A204.1 (cell line): ENCODE measurements at regions not wholly inside any gene's neighbourhood (a gene's known extent, or its start where the extent isn't known, plus 50 kb on each side); places are given as distances from the start of the nearest gene placed in this dataset.
"Not testable (repeated sequence)": the region's sequence is repeated elsewhere in the genome, so short reads cannot be mapped to it uniquely, and the experiment has no call there.

Source experiments
- FAIRE-seq: peaks from 2 replicates; lab custom pipeline; 2012; peaks lifted over from hg19 to GRCh38; lab: Jason Lieb, UNC

- no peak for FAIRE-seq
Observed at GRCh38 chr2:52429740-52430139, 1337.9 kb upstream of the CHAC2 start.

DNA sequence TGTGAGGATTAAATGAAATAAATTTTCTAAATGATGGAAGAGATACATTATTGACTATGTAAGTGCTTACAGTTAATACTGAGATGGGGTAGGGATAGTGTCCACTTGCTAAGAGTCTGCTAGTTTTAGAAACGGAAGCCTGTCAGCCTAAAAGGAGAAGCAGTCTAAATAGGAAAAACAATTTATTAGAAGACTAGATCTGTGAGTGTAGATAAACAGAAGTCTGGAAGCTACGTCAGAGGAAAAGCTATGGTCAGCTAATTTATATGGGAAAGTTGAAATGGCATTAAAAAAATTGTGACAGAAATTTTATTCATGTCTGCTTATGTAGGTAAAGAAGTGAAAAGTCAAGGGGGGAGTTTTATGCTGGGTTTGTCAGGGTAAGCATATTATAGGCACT, 1338.4 kb upstream of the CHAC2 start:
- FAIRE-seq, result no peak

- FAIRE-seq, result no peak
Observed at GRCh38 chr2:52428224-52428623, 1339.4 kb upstream of the CHAC2 start.

DNA sequence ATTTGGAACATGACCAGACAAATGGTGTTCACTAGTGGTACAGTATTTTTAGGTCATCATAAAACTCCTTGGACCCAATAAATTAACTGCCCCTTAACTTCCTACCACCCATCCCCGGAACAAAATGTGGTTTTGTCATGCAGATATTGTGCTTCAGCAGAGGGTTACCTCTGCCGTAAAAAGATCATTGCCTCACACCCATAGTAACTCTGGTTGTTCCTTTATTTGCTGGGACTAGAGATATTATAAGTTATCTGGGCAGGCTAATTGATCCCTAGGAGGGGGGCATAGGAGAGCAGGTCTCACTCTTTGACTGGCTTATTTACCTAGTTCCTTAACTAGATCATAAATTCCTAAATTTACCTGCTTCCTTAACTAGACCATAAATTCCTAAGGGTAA, 1343.9 kb upstream of the CHAC2 start:
- no peak for FAIRE-seq

DNA sequence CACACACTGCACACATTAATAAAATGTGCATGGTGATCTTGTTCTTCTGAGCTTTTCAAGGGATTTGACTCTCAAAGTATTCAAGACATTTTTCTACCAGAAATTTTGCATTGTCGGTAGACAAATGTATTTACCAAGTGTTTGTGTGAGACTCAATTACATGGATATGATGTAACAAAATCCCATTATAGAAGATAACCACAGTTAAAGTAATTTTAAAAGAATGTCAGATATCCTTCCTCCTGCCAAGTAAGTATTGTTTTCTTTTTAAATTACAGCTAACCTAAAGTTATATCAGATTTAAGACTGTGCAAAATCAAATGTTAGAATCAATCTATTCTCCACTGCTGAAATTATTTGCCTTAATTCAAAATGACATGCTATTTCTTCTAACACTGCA, 1344.5 kb upstream of the CHAC2 start:
- FAIRE-seq, result no peak

GRCh38 chr2:52416340-52416739, 1351.3 kb upstream of the CHAC2 start:
- no peak for FAIRE-seq

DNA sequence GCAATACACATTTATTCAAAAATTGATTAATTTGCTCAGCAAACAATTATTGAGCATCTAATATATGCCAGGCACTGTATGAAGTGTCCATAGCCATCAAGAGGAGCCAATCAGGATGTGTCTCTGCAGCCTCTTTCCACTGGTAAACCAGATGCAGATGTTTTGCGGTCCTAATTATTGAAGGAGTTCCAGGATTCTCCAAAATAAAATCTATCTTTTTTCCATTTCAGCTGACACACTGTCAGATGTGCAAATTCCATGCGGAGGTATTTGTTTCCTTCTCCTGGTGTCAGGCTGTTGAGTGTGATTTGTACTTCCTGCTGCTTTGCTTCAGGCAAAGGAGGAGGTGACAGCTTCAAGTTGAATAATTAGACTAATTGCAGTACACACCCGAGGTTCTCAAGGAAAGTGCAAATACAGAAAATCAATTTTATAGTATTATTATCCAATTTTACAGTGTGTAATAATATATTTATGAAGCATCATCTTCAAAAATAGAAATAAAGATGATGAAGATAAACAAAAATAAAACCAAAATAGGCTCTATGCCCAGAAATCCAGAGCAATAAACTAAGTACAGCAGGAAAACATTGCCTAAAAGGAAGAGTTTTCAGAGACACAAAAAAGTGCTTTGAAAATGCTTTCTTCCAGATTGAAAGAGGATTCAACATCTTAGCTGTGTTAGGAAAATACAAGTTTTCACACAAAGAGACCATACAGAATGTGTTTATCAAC, 1352.9 kb upstream of the CHAC2 start:
- FAIRE-seq, result no peak

- not testable (repeated sequence) for FAIRE-seq
Observed at GRCh38 chr2:52409308-52410118, 1358.1 kb upstream of the CHAC2 start.

DNA sequence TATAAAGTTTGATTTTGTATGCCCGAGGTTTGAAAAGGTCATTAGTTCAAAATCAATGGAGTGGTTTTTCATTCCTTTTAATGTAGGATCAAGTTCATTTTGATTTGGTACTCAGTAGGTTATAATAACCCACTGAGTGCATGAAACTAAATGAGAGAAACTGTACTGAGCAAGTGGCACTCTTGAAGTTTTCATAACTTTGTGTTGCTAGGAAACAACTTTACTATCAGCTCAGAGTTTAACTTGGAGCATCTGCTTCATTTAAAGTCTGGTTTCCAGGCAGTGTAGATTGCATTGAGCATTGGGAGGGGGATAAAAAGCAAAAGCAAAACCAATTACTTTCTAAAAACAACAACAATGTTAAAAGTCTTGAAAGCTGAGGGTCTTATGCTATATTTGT, 1361.6 kb upstream of the CHAC2 start:
- no peak for FAIRE-seq

GRCh38 chr2:52404866-52405265, 1362.7 kb upstream of the CHAC2 start:
- no peak for FAIRE-seq

DNA sequence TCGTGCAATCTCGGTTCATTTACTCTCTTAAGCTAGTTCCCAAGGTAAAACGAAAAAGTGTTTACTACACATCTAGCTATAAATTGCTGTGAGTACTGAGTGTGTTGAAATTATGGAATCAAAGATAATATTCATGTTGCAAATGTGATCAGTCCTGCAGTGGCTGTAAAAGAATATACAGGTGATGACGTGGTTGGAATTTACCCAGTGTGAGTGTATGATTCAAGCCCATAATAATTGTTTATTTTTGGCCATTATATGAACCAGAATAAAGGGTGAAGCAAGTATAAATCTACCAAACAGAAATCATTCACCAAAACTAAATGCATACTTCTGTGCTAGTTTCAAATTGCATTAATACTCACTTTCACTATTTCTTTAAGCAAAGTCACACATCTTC, 1363.6 kb upstream of the CHAC2 start:
- FAIRE-seq, result no peak

DNA sequence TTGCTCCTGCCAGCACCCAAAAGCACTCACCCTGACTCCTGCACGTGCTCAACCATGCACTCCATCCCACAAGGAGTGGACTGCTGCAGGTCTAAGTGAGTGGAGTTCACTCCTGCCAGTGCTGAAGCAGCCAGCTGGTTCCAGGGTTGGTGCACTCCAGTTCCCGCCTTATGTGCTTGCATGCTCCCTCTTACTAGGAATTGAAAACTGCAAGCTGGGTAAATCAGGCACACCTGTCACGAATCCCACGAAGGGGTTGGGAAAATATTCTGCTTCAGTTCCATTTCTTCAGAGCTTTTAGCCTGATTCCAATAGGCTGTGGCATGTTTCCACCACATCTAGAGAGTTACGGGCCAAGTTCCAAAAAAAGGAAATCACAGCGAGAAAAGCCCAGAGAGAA, 1365.5 kb upstream of the CHAC2 start:
- FAIRE-seq, result no peak

DNA sequence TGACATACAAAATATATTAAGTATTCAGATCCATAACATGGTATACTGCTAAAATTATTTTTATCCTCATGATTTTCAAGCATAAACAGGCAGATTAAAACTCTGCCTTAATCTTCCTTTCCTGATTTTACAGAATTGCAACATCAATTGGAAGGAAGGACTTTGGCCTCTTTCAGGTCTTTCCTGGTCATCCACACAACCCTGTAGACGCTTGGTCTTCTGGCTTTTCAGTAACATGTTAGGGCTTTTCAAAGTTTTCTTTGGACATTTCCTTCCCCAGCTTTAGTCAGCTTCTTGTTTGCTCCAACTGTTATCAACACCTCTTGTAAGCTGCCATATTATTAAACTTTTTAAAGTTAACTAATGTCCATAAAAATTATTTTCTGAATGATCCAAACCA, 1364.9 kb upstream of the NRXN1 start:
- FAIRE-seq, result no peak

DNA sequence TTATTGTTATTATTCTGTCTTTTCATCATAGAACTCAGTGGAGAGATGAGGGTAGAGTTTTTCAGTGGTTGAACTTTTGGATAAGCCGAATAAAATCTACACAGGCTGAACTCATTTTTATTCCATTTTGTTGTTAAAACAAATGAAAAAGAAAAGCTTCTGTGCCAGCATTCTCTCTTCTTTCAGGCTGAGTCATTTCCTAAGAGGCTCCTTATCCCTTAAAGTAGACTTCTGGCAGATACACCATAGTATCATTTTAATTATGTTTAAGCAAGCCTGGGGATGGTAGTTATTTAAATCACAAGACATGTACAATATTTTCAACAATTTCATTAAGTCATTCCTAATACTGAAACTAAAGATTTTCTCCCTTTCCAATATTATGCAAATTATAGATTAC, 1364.0 kb upstream of the NRXN1 start:
- no peak for FAIRE-seq

- FAIRE-seq, result no peak
Observed at GRCh38 chr2:52391621-52392020, 1359.7 kb upstream of the NRXN1 start.

- FAIRE-seq, result no peak
Observed at GRCh38 chr2:52390651-52391050, 1358.7 kb upstream of the NRXN1 start.

DNA sequence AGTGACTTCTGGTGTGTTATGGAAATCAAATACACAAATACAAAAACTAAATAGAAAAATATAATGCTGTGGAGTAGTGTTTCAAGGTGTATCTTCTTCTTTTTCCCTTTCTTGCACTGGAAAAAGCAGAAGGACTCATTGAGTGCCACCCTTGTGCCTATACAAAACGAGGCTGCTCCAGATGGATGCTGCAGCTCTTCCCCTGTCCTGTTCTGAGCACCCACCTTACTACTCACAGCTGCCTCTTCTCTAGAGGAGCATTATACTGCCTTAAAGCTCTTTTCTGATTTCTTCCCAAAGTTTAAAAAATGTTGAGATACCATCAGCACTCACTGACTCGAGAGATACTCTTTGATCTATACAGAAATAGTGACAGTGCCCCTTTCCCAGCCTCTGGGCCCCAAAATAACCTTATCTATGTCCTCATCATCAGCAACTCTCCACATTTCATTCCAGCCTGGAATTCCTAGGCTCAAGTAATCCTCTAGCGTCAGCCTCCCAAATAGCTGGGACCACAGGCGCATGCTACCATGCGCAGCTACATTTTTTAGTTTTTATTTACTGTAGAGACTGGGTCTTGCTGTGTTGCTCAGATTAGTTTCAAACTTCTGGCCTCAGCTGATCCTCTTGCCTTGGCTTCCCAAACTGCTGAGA, 1356.1 kb upstream of the NRXN1 start:
- no peak for FAIRE-seq

DNA sequence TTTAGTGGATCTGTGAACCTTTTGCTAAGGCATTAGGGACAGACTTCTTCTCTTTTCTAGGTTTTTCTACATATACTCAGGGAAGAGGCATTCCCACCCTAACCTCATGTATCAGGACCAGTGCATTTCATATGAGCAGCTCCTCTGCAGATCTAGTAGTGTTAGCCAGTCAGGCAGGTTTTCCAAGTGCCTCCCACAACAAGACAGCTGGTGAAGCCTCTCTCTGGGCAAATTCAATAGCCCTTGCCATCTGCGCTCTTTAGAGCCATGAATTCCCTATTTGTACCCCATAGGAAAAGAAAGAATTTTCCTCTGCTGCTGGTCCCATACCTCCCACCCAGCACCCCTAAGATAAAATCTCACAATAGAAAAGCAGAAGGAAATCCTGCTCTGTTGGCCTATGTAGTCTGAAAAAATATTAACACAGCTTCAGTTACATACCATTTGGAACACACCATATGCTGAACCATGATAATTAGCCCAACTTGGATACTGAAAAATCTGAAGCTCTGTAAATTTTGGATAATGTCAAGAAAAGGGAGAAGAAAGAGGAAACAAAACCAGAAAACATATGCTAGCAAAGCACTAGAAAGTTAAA, 1354.6 kb upstream of the NRXN1 start:
- FAIRE-seq, result no peak

- FAIRE-seq, result no peak
Observed at GRCh38 chr2:52383541-52383940, 1351.6 kb upstream of the NRXN1 start.

- FAIRE-seq, result no peak
Observed at GRCh38 chr2:52369178-52369577, 1337.2 kb upstream of the NRXN1 start.

DNA sequence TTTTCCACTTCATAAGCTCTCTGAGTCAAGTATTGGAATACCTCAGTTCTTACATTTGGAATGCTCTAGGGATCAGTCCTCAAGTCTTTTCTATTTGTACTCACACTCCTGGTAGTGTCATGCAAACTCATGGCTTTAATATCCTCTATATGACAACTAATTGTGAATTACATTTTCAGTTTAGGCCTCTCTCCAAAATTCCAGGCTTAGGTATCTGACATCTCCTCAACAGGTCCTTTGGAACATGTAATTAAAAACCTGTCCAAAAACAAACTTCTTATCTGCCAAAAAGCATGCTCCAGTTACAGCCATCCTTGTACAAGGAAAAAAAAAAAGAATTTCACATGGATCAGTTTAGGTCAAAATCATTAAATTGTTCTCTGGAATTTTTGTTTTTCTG, 1336.2 kb upstream of the NRXN1 start:
- no peak for FAIRE-seq

- no peak for FAIRE-seq
Observed at GRCh38 chr2:52365946-52366345, 1334.0 kb upstream of the NRXN1 start.

DNA sequence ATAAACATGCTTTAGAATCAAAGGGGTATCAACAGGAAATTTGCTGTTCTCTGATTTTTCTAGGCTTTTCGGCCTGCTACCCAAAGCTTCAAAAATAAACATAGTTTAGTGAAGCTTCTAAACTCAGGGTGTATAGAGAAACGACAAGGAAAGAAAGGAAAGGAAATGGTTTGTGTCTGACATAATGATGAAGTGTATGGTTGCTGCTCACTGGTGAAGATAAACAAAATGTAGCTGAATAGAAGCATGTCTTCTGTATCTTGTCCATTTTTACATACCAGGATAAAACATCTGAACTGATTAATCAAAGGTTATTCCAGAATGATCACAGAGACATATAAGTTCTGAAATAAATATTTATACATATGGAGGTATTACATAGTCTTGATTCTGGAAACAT, 1324.6 kb upstream of the NRXN1 start:
- no peak for FAIRE-seq
